T-helper 2 cell treated with Interferon-gamma antibody and Interleukin-4, amounts not matched to agents 5 μg/mL and 100 μg/mL, for 36 hours (primary cell): ENCODE measurements at regions not wholly inside any gene's neighbourhood (a gene's known extent, or its start where the extent isn't known, plus 50 kb on each side); places are given as distances from the start of the nearest gene placed in this dataset.

Source experiments
- DNase-seq: peaks from one replicate; pipeline ENCODE4 v3.0.0; 2021; ENCODE audit warnings: low spot score
- H3K27ac Mint-ChIP-seq: one replicate; pipeline ENCODE4 v1.8.0; 2021; ENCODE audit warnings: mild to moderate bottlenecking, mixed read lengths
- H3K27me3 Mint-ChIP-seq: one replicate; pipeline ENCODE4 v1.8.0; 2021; ENCODE audit warnings: low read depth, mixed read lengths
- H3K36me3 Mint-ChIP-seq: one replicate; pipeline ENCODE4 v1.8.0; 2021; ENCODE audit warnings: low read depth, mixed read lengths
- H3K4me1 Mint-ChIP-seq: one replicate; pipeline ENCODE4 v1.8.0; 2021; ENCODE audit warnings: low read depth, mixed read lengths
- H3K4me3 Mint-ChIP-seq: one replicate; pipeline ENCODE4 v1.8.0; 2022; ENCODE audit warnings: mild to moderate bottlenecking, moderate library complexity, mixed read lengths
- H3K9me3 Mint-ChIP-seq: one replicate; pipeline ENCODE4 v1.8.0; 2021; ENCODE audit warnings: mixed read lengths

GRCh38 chr11:87954476-87954875, 220.8 kb downstream of the RAB38 start:
- no peaks in the 10 kb centered on the region for H3K4me1 Mint-ChIP-seq
- DNase-seq: no peak
- H3K27ac Mint-ChIP-seq: no peak overlapping the region
- no peak overlapping the region for H3K4me3 Mint-ChIP-seq
- no peaks in the 10 kb centered on the region for H3K36me3 Mint-ChIP-seq
- no peaks in the 10 kb centered on the region for H3K27me3 Mint-ChIP-seq
- no peaks in the 10 kb centered on the region for H3K9me3 Mint-ChIP-seq

GRCh38 chr11:87942786-87943185, 232.5 kb downstream of the RAB38 start:
- no peaks in the 10 kb centered on the region for H3K4me1 Mint-ChIP-seq
- no peak overlapping the region for H3K4me3 Mint-ChIP-seq
- H3K27ac Mint-ChIP-seq: no peak overlapping the region
- no peaks in the 10 kb centered on the region for H3K36me3 Mint-ChIP-seq
- H3K27me3 Mint-ChIP-seq: no peaks in the 10 kb centered on the region
- DNase-seq: no peak
- H3K9me3 Mint-ChIP-seq: no peaks in the 10 kb centered on the region

- H3K36me3 Mint-ChIP-seq: no peaks in the 10 kb centered on the region
- H3K9me3 Mint-ChIP-seq: no peaks in the 10 kb centered on the region
- DNase-seq: no peak
- H3K27me3 Mint-ChIP-seq: no peaks in the 10 kb centered on the region
- H3K4me3 Mint-ChIP-seq: no peak overlapping the region
- no peaks in the 10 kb centered on the region for H3K4me1 Mint-ChIP-seq
- no peak overlapping the region for H3K27ac Mint-ChIP-seq
Measured at GRCh38 chr11:87934182-87934581, 241.1 kb downstream of the RAB38 start.

- H3K27ac Mint-ChIP-seq: no peak overlapping the region
- no peak overlapping the region for H3K4me3 Mint-ChIP-seq
- no peaks in the 10 kb centered on the region for H3K4me1 Mint-ChIP-seq
- H3K36me3 Mint-ChIP-seq: no peaks in the 10 kb centered on the region
- no peak for DNase-seq
- H3K9me3 Mint-ChIP-seq: no peaks in the 10 kb centered on the region
- no peaks in the 10 kb centered on the region for H3K27me3 Mint-ChIP-seq
Measured at GRCh38 chr11:87926250-87926970, 248.8 kb downstream of the RAB38 start.

GRCh38 chr11:87924125-87924524, 251.1 kb downstream of the RAB38 start:
- H3K4me1 Mint-ChIP-seq: no peaks in the 10 kb centered on the region
- no peaks in the 10 kb centered on the region for H3K36me3 Mint-ChIP-seq
- no peaks in the 10 kb centered on the region for H3K27me3 Mint-ChIP-seq
- no peak overlapping the region for H3K4me3 Mint-ChIP-seq
- no peaks in the 10 kb centered on the region for H3K9me3 Mint-ChIP-seq
- DNase-seq: no peak
- no peak overlapping the region for H3K27ac Mint-ChIP-seq

GRCh38 chr11:87917111-87917510, 258.1 kb downstream of the RAB38 start:
- H3K27me3 Mint-ChIP-seq: no peaks in the 10 kb centered on the region
- no peak for DNase-seq
- H3K4me3 Mint-ChIP-seq: no peak overlapping the region
- no peaks in the 10 kb centered on the region for H3K36me3 Mint-ChIP-seq
- no peaks in the 10 kb centered on the region for H3K9me3 Mint-ChIP-seq
- no peaks in the 10 kb centered on the region for H3K4me1 Mint-ChIP-seq
- no peak overlapping the region for H3K27ac Mint-ChIP-seq

GRCh38 chr11:87909178-87909577, 266.1 kb downstream of the RAB38 start:
- Mint-ChIP-seq H3K4me1 (no peaks in the 10 kb centered on the region), H3K4me3 (no peak overlapping the region), H3K27me3 (no peaks in the 10 kb centered on the region), H3K27ac (no peak overlapping the region), H3K9me3 (no peaks in the 10 kb centered on the region), H3K36me3 (no peaks in the 10 kb centered on the region)
- no peak for DNase-seq

GRCh38 chr11:87908086-87908485, 267.2 kb downstream of the RAB38 start:
- no peak for DNase-seq
- Mint-ChIP-seq H3K9me3 (no peaks in the 10 kb centered on the region), H3K4me3 (no peak overlapping the region), H3K36me3 (no peaks in the 10 kb centered on the region), H3K4me1 (no peaks in the 10 kb centered on the region), H3K27me3 (no peaks in the 10 kb centered on the region), H3K27ac (no peak overlapping the region)

GRCh38 chr11:87903345-87903744, 271.9 kb downstream of the RAB38 start:
- Mint-ChIP-seq H3K27me3 (no peaks in the 10 kb centered on the region), H3K4me1 (no peaks in the 10 kb centered on the region), H3K36me3 (no peaks in the 10 kb centered on the region), H3K4me3 (no peak overlapping the region), H3K9me3 (no peaks in the 10 kb centered on the region), H3K27ac (no peak overlapping the region)
- no peak for DNase-seq

GRCh38 chr11:87901341-87901740, 273.9 kb downstream of the RAB38 start:
- no peak for DNase-seq
- no peak overlapping the region for H3K4me3 Mint-ChIP-seq
- no peaks in the 10 kb centered on the region for H3K36me3 Mint-ChIP-seq
- H3K4me1 Mint-ChIP-seq: no peaks in the 10 kb centered on the region
- H3K9me3 Mint-ChIP-seq: no peaks in the 10 kb centered on the region
- no peak overlapping the region for H3K27ac Mint-ChIP-seq
- no peaks in the 10 kb centered on the region for H3K27me3 Mint-ChIP-seq

GRCh38 chr11:87897921-87898320, 277.3 kb downstream of the RAB38 start:
- Mint-ChIP-seq H3K4me1 (no peaks in the 10 kb centered on the region), H3K4me3 (no peak overlapping the region), H3K36me3 (no peaks in the 10 kb centered on the region), H3K9me3 (no peaks in the 10 kb centered on the region), H3K27ac (no peak overlapping the region), H3K27me3 (no peaks in the 10 kb centered on the region)
- no peak for DNase-seq

GRCh38 chr11:87897071-87897470, 278.2 kb downstream of the RAB38 start:
- Mint-ChIP-seq H3K27ac (no peak overlapping the region), H3K36me3 (no peaks in the 10 kb centered on the region), H3K4me1 (no peaks in the 10 kb centered on the region), H3K27me3 (no peaks in the 10 kb centered on the region), H3K4me3 (no peak overlapping the region), H3K9me3 (no peaks in the 10 kb centered on the region)
- DNase-seq: no peak

- no peak for DNase-seq
- no peak overlapping the region for H3K4me3 Mint-ChIP-seq
- no peaks in the 10 kb centered on the region for H3K36me3 Mint-ChIP-seq
- no peak overlapping the region for H3K27ac Mint-ChIP-seq
- H3K27me3 Mint-ChIP-seq: no peaks in the 10 kb centered on the region
- H3K9me3 Mint-ChIP-seq: no peaks in the 10 kb centered on the region
- H3K4me1 Mint-ChIP-seq: no peaks in the 10 kb centered on the region
Measured at GRCh38 chr11:87894961-87895360, 280.3 kb downstream of the RAB38 start.

- H3K27me3 Mint-ChIP-seq: no peaks in the 10 kb centered on the region
- no peak for DNase-seq
- H3K4me3 Mint-ChIP-seq: no peak overlapping the region
- no peak overlapping the region for H3K27ac Mint-ChIP-seq
- H3K4me1 Mint-ChIP-seq: no peaks in the 10 kb centered on the region
- H3K36me3 Mint-ChIP-seq: no peaks in the 10 kb centered on the region
- no peaks in the 10 kb centered on the region for H3K9me3 Mint-ChIP-seq
Measured at GRCh38 chr11:87892291-87892690, 283.0 kb downstream of the RAB38 start.

- Mint-ChIP-seq H3K9me3 (no peaks in the 10 kb centered on the region), H3K36me3 (no peaks in the 10 kb centered on the region), H3K27ac (no peak overlapping the region), H3K4me3 (no peak overlapping the region), H3K4me1 (no peaks in the 10 kb centered on the region), H3K27me3 (no peaks in the 10 kb centered on the region)
- no peak for DNase-seq
Measured at GRCh38 chr11:87889126-87889525, 286.1 kb downstream of the RAB38 start.
